GM21619 (cell line): ENCODE measurements at regions not wholly inside any gene's neighbourhood (a gene's known extent, or its start where the extent isn't known, plus 50 kb on each side); places are given as distances from the start of the nearest gene placed in this dataset.

ENCODE experiments used
- ATAC-seq: cut with Tn5 transposase; IDR thresholded peaks from one replicate; pipeline ENCODE4 v1.9.1; 2021; ENCODE audit not compliant: unreplicated experiment

GRCh38 chr1:63034256-63034655 is 250.3 kb downstream of the ATG4C start:
- no peak for ATAC-seq

- ATAC-seq, result no peak
Observed at GRCh38 chr1:63038586-63038985, 254.7 kb downstream of the ATG4C start.

GRCh38 chr1:63041660-63042059 is 257.7 kb downstream of the ATG4C start:
- no peak for ATAC-seq

- ATAC-seq, result no peak
Observed at GRCh38 chr1:63042278-63042677, 258.3 kb downstream of the ATG4C start.

- no peak for ATAC-seq
Observed at GRCh38 chr1:63046539-63046938, 262.6 kb downstream of the ATG4C start.

GRCh38 chr1:63049135-63049534 is 265.2 kb downstream of the ATG4C start:
- no peak for ATAC-seq

- ATAC-seq, result no peak
Observed at GRCh38 chr1:63051356-63051755, 267.4 kb downstream of the ATG4C start.

- no peak for ATAC-seq
Observed at GRCh38 chr1:63051886-63052285, 268.0 kb downstream of the ATG4C start.

- no peak for ATAC-seq
Observed at GRCh38 chr1:63054184-63054583, 268.2 kb upstream of the FOXD3 start.

GRCh38 chr1:63063367-63063766 is 259.0 kb upstream of the FOXD3 start:
- ATAC-seq, result no peak

- no peak for ATAC-seq
Observed at GRCh38 chr1:63064135-63064534, 258.2 kb upstream of the FOXD3 start.

- no peak for ATAC-seq
Observed at GRCh38 chr1:63068626-63069025, 253.7 kb upstream of the FOXD3 start.

- ATAC-seq, result no peak
Observed at GRCh38 chr1:63069214-63069613, 253.2 kb upstream of the FOXD3 start.

GRCh38 chr1:63073309-63074306 is 248.8 kb upstream of the FOXD3 start:
- ATAC-seq, result no peak

GRCh38 chr1:63074321-63074720 is 248.0 kb upstream of the FOXD3 start:
- ATAC-seq, result no peak

- no peak for ATAC-seq
Observed at GRCh38 chr1:63082766-63083165, 239.6 kb upstream of the FOXD3 start.

- no peak for ATAC-seq
Observed at GRCh38 chr1:63087966-63088365, 234.4 kb upstream of the FOXD3 start.

- ATAC-seq, result no peak
Observed at GRCh38 chr1:63099188-63099587, 223.2 kb upstream of the FOXD3 start.

GRCh38 chr1:63101336-63101735 is 221.0 kb upstream of the FOXD3 start:
- no peak for ATAC-seq

GRCh38 chr1:63103682-63104081 is 218.7 kb upstream of the FOXD3 start:
- ATAC-seq, result no peak

- ATAC-seq, result no peak
Observed at GRCh38 chr1:63107066-63107465, 215.3 kb upstream of the FOXD3 start.

- ATAC-seq, result no peak
Observed at GRCh38 chr1:63108206-63108605, 214.2 kb upstream of the FOXD3 start.
